ENCODE measurements at regions not wholly inside any gene's neighbourhood (a gene's known extent, or its start where the extent isn't known, plus 50 kb on each side); places are given as distances from the start of the nearest gene placed in this dataset.
A peak's percentile ranks its signal among the peaks of the same experiment; 100 is the strongest.

DNA sequence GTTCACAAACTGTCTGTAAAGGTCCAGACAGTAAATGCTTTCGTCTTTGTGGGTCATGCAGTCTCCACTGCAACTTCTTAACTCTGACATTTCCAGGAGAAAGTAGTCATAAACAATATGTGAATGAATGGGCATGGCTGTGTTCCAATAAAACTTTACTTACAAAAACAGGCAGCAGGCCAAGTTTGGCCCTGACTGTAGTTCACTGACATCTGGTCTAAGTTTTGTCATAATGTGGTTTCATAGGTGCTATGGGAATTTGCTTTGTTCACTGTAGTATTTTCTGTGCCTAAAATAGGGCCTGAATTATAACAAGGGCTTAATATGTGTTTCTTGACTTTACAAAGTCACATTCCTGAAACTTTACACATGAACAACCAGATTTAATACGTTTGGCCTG, 186.0 kb upstream of the KBTBD8 start:
- TF ChIP-seq FOXM1 (IDR thresholded peaks at IDR 0.05; ENCODE audit: borderline replicate concordance): no peak
- no peak for TF ChIP-seq FOXA1 (IDR thresholded peaks at IDR 0.05)
- TF ChIP-seq ARNT (IDR thresholded peaks at IDR 0.05): no peak
- no peak for TF ChIP-seq ELF4 (IDR thresholded peaks at IDR 0.05)
- no peak for TF ChIP-seq NFRKB (IDR thresholded peaks at IDR 0.05)
- TF ChIP-seq BHLHE40 (IDR thresholded peaks at IDR 0.05; ENCODE audit: borderline replicate concordance): no peak
- TF ChIP-seq L3MBTL2 (conservative IDR thresholded peaks at IDR 0.05): no peak
- no peak for TF ChIP-seq HDGF (IDR thresholded peaks at IDR 0.05; ENCODE audit: borderline replicate concordance)
- TF ChIP-seq, protein P1, sequence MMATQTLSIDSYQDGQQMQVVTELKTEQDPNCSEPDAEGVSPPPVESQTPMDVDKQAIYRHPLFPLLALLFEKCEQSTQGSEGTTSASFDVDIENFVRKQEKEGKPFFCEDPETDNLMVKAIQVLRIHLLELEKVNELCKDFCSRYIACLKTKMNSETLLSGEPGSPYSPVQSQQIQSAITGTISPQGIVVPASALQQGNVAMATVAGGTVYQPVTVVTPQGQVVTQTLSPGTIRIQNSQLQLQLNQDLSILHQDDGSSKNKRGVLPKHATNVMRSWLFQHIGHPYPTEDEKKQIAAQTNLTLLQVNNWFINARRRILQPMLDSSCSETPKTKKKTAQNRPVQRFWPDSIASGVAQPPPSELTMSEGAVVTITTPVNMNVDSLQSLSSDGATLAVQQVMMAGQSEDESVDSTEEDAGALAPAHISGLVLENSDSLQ (IDR thresholded peaks at IDR 0.05): no peak
- POLR2A ChIA-PET: no interaction called here
- DNase-seq (ENCODE audit: extremely low spot score): no peak
- CTCF ChIA-PET: no interaction called here

DNA sequence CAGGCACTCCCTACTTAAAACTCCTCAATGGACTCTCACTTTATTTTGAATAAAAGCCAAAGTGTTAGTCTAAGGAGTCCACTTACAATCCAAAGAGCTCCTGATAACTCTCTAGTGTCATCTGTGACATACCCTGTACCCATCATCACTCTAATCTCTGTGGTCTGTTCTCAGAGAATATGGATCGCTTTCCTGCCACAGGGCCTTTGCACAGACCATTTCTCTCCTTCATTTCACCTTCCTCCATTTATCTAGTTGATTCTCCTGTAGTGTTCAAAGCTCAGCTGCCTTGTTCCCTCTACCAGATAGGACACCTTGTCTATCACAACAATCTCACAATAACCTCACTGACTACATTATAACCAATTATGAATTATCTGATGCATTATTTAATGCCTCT, 185.4 kb upstream of the KBTBD8 start:
- ChIA-PET CTCF (no interaction called here), POLR2A (no interaction called here)
- TF ChIP-seq FOXA1 (IDR thresholded peaks at IDR 0.05) (no peak), ZNF384 (IDR thresholded peaks at IDR 0.05) (no peak)
- no peak for DNase-seq (ENCODE audit: extremely low spot score)

DNA sequence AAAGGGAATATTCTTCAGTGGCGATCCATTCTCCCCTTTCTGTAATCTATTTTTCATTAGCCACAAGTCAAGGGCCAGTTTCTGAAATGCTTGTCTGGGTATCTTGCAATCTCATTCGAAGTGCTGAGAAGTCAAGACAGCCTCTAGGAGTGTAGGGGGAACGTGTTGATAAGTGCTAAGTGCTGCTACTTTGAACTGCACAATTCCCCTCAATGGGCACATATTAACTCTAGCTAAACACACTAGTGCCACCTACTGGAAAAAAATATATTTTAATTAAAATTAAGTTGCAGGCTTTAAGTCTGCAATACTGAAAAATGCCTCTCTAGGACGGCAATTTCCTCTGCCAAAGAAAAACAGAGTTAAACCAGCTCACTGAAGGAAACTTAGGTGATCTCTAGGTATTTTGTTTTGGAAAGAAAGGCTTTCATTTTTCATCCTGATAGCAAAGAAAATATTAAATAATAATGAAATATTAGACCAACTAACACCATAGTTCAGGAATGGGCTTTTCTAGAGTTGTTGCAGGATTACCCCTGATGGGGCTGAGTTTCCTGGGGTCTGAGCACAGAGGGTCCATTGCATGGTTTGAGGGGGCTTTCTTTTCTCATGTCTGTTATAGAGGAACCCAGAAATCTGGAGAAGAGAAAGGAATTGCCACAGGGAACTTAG, 181.9 kb upstream of the KBTBD8 start:
- ChIA-PET POLR2A (no interaction called here), CTCF (interaction anchor here (1.0 to 1.5 kb wide), 2 partner anchors 12 to 411 kb away, joined by 3 read pairs; no protein-coding TSS in a partner anchor)
- DNase-seq (ENCODE audit: extremely low spot score): peak; percentile 65
- TF ChIP-seq FOXM1 (IDR thresholded peaks at IDR 0.05; ENCODE audit: borderline replicate concordance) (no peak), ARNT (IDR thresholded peaks at IDR 0.05) (no peak), FOXA1 (IDR thresholded peaks at IDR 0.05) (no peak), ELF4 (IDR thresholded peaks at IDR 0.05) (no peak), ZNF384 (IDR thresholded peaks at IDR 0.05) (no peak), SUZ12 (IDR thresholded peaks at IDR 0.05) (no peak), FOXK2 (IDR thresholded peaks at IDR 0.05) (no peak), SP1 (IDR thresholded peaks at IDR 0.05) (no peak), L3MBTL2 (conservative IDR thresholded peaks at IDR 0.05) (no peak)

DNA sequence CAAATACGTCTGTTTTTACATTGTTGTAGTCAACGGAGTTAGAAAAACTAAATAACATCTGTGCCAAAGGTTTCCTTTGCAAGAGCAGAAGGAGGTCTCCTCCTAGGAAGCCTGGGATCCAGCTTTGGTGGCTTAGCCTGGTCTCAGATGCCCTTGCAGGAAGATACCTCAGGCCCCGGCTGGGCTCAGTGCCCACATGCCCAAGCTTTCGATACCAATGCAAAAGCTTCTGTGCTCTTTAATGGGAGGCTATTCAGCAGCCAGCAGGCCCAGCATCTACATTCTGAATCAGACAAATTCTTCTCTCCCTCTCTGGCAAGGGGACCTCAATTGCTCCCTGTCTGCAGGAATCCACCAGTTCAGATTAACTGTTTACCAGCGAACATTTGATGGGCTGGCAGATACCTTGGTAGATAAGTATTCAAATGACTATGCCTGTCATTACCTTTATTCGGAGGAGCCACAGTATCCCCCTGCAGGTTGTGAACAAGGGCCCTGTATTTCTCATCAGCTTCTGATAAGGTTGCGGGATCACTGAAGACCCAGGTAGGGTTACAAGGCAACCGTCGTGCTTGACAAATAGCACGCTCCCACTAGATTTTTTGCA, 180.1 kb upstream of the KBTBD8 start:
- ChIA-PET CTCF (interaction anchor here (0.6 to 1.0 kb wide), 2 partner anchors 411 to 433 kb away, joined by 3 to 6 read pairs; no protein-coding TSS in a partner anchor), POLR2A (no interaction called here)
- TF ChIP-seq SP1 (IDR thresholded peaks at IDR 0.05) (no peak), FOXA1 (IDR thresholded peaks at IDR 0.05) (no peak), ELF4 (IDR thresholded peaks at IDR 0.05) (no peak), SUZ12 (IDR thresholded peaks at IDR 0.05) (no peak), CTBP1 (IDR thresholded peaks at IDR 0.05; ENCODE audit: borderline replicate concordance) (no peak), TARDBP (IDR thresholded peaks at IDR 0.05) (no peak), ARNT (IDR thresholded peaks at IDR 0.05) (no peak), BHLHE40 (IDR thresholded peaks at IDR 0.05; ENCODE audit: borderline replicate concordance) (no peak), HDGF (IDR thresholded peaks at IDR 0.05; ENCODE audit: borderline replicate concordance) (no peak), L3MBTL2 (conservative IDR thresholded peaks at IDR 0.05) (no peak), LEF1 (IDR thresholded peaks at IDR 0.05; ENCODE audit: borderline replicate concordance) (no peak)
- TF ChIP-seq, protein P1 (IDR thresholded peaks at IDR 0.05): no peak
- no peak for DNase-seq (ENCODE audit: extremely low spot score)

DNA sequence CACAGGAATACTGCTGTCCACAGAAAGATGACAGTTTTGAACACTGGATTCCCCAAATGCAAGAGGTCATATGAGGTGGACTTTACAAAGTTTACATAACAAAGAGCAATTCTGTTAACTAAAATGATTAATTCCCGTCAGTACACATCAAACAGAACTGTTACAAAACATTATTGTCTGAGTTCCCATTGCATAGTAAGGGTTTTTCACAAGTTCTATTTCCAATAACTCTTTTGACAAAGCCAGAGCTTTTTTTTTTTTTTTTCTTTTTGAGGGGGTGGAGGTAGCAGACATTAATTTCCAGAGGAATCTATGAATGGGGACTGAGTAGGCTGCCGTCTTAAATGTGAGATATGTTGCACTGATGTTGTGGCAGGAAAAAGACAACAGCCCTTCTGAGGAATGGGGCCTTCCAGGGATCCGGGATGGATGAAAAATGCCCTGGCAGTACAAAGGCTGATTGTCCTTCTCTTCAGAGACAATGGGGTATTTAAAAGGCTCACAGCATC, 178.1 kb upstream of the KBTBD8 start:
- ChIA-PET CTCF (interaction anchor here (0.9 kb wide), 1 partner anchor 442 kb away, joined by 3 read pairs; no protein-coding TSS in a partner anchor), POLR2A (no interaction called here)
- TF ChIP-seq, protein P1 (IDR thresholded peaks at IDR 0.05): no peak
- TF ChIP-seq LEF1 (IDR thresholded peaks at IDR 0.05; ENCODE audit: borderline replicate concordance) (no peak), ELF4 (IDR thresholded peaks at IDR 0.05) (no peak), NFRKB (IDR thresholded peaks at IDR 0.05) (no peak), FOXM1 (IDR thresholded peaks at IDR 0.05; ENCODE audit: borderline replicate concordance) (no peak), BHLHE40 (IDR thresholded peaks at IDR 0.05; ENCODE audit: borderline replicate concordance) (no peak)
- no peak for DNase-seq (ENCODE audit: extremely low spot score)

DNA sequence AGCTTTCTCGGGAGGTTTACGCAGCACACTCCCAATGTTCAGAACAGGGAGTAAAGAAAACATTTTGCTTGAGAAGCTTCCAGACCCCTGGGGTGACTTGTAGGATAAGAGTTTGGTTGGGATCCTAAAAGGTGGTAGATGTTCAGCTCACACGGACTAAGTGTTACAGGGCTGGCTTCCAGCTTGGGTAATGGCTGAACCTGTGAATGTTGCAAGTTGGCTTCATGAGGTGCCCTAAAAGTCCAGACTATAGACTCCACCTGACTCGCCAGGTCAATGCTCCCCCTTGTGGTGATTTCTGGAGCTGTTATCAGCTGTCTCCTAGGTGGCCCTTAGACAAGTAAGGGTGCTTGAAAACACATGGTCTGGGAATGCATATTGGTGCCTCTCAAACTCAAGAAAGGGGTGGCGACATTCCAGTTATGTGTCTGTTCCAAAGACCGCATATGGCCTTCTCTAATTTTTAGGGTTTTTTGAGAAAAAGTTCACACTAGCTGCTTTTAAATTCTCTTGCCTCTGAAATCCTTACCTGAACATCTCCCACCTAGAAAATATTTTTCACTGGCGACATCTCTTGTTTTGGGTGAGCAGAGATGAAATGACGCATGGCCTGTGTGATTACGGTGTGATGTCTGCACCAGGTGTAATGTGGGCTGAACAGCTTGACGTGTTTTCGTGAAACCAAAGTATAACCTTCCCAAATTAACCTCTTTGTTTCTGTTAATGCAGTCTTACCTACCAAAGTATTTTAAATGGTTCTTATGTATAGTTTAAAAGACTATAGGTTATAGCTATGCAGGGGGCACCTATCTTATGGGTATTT, 175.7 kb upstream of the KBTBD8 start:
- no peak for TF ChIP-seq TARDBP (IDR thresholded peaks at IDR 0.05)
- no peak for TF ChIP-seq FOXM1 (IDR thresholded peaks at IDR 0.05; ENCODE audit: borderline replicate concordance)
- TF ChIP-seq SP1 (IDR thresholded peaks at IDR 0.05): no peak
- TF ChIP-seq, protein P1 (IDR thresholded peaks at IDR 0.05): no peak
- TF ChIP-seq LEF1 (IDR thresholded peaks at IDR 0.05; ENCODE audit: borderline replicate concordance): no peak
- TF ChIP-seq FOXA1 (IDR thresholded peaks at IDR 0.05): no peak
- peak; percentile 71 for DNase-seq (ENCODE audit: extremely low spot score)
- ChIA-PET POLR2A (no interaction called here), CTCF (interaction anchor here (0.5 to 1.7 kb wide), 19 partner anchors 8 to 569 kb away, joined by 3 to 9 read pairs (median 3); no protein-coding TSS in a partner anchor)
